ENCODE measurements at regions not wholly inside any gene's neighbourhood (a gene's known extent, or its start where the extent isn't known, plus 50 kb on each side); places are given as distances from the start of the nearest gene placed in this dataset.

- Histone ChIP-seq H3K23me2 (ENCODE audit: low read depth, low read length) (no peaks in the 10 kb centered on the region), H3K36me3 (ENCODE audit: control insufficient read depth in 2 of 4, insufficient read depth in 4 of 4, low read length in 3 of 4) (no peaks in the 10 kb centered on the region), H4K5ac (ENCODE audit: insufficient read length, low read depth, low read length) (no peak overlapping the region), H3K4me1 (replicated peaks in 1 of 4; ENCODE audit: control insufficient read depth in 3 of 4, insufficient read depth in 4 of 4, low read length in 3 of 4) (no peaks in the 10 kb centered on the region), H3K9ac (replicated peaks in 1 of 4; ENCODE audit: extremely low read depth in 1 of 4, low read depth in 3 of 4, low read length in 3 of 4) (no peak overlapping the region), H3K79me2 (ENCODE audit: control insufficient read depth in 1 of 2, insufficient read depth in 2 of 2, low read length in 2 of 2) (no peaks in the 10 kb centered on the region), H3K56ac (replicated peaks; ENCODE audit: insufficient read length, low read depth, low read length) (no peak overlapping the region), H4K8ac (ENCODE audit: extremely low read depth, insufficient read depth, low read length) (no peak overlapping the region), H4K91ac (replicated peaks; ENCODE audit: insufficient read length, low read length) (no peak overlapping the region), H3K18ac (ENCODE audit: extremely low read depth, low read length) (no peak overlapping the region), H3K23ac (ENCODE audit: insufficient read length) (no peak overlapping the region), H2BK20ac (ENCODE audit: low read length) (no peak overlapping the region), H2BK120ac (replicated peaks; ENCODE audit: low read depth, low read length) (no peak overlapping the region), H2AFZ (ENCODE audit: low read length) (peak overlapping the region; percentile 19; the same call in 1 of the 2 replicates), H3K4me3 (ENCODE audit: extremely low read depth in 1 of 4, insufficient read depth in 2 of 4, low read depth in 3 of 4, low read length in 4 of 4) (no peak overlapping the region), H3K27me3 (replicated peaks in 1 of 4; ENCODE audit: control insufficient read depth in 3 of 4, extremely low read depth in 1 of 4, insufficient read depth in 3 of 4, low read length in 3 of 4) (no peaks in the 10 kb centered on the region), H3K4me2 (ENCODE audit: insufficient read depth in 1 of 2, low read depth in 2 of 2, low read length in 2 of 2) (no peak overlapping the region), H2AK5ac (ENCODE audit: low read depth, low read length) (no peak overlapping the region), H2BK15ac (ENCODE audit: low read length) (no peak overlapping the region), H2BK12ac (ENCODE audit: low read depth, low read length) (no peak overlapping the region), H3K9me3 (ENCODE audit: insufficient read depth in 2 of 2, low read depth in 1 of 2, low read length in 1 of 2) (no peaks in the 10 kb centered on the region), H3K4ac (replicated peaks; ENCODE audit: insufficient read length, low read depth, low read length) (no peak overlapping the region), H2BK5ac (ENCODE audit: low read depth, low read length) (no peak overlapping the region), H3K79me1 (ENCODE audit: low read depth, low read length) (no peaks in the 10 kb centered on the region), H3K27ac (ENCODE audit: low read depth, low read length) (no peak overlapping the region), H3K14ac (ENCODE audit: insufficient read length) (no peak overlapping the region), H4K20me1 (replicated peaks in 1 of 2; ENCODE audit: control insufficient read depth in 1 of 2, insufficient read depth in 2 of 2, low read length in 2 of 2) (no peaks in the 10 kb centered on the region)
- CTCF ChIA-PET (ENCODE audit: partially characterized antibody), result no interaction called here
- FAIRE-seq, result no peak
- POLR2A ChIA-PET (ENCODE audit: partially characterized antibody), result no interaction called here
- no peak for DNase-seq (ENCODE audit: low read depth in 1 of 2, low spot score in 2 of 2)
- 93% methylated on average over 5 of the region's 5 CpGs; no CpG with 5 or more reads in 1 of the 2 experiments for WGBS, 2 experiments (ENCODE audit: extremely low coverage in 1 of 2, insufficient coverage in 1 of 2, insufficient read length in 1 of 2, insufficient replicate concordance in 2 of 2, low coverage in 1 of 2, low lambda C conversion rate in 2 of 2, missing lambda C conversion rate in 1 of 2)
- no peak for TF ChIP-seq SIN3A (conservative IDR thresholded peaks at IDR 0.05 in 1 of 2, IDR thresholded peaks at IDR 0.05 in 1 of 2; ENCODE audit: low read depth in 1 of 2, low read length in 2 of 2)
- TF ChIP-seq CBX8 (IDR thresholded peaks at IDR 0.05; ENCODE audit: borderline replicate concordance, low read depth, low read length), result no peak
- no peak for TF ChIP-seq HDAC2 (IDR thresholded peaks at IDR 0.05; ENCODE audit: borderline replicate concordance in 1 of 2, low read depth in 2 of 2, low read length in 2 of 2)
- no peak for TF ChIP-seq CREB1 (IDR thresholded peaks at IDR 0.05)
- TF ChIP-seq GTF2F1 (IDR thresholded peaks at IDR 0.05; ENCODE audit: borderline replicate concordance, low read depth, low read length), result no peak
- no peak for TF ChIP-seq CHD2 (IDR thresholded peaks at IDR 0.05; ENCODE audit: low read length)
- no peak for TF ChIP-seq TAF7 (optimal IDR thresholded peaks at IDR 0.05; ENCODE audit: borderline replicate concordance, low read depth, low read length)
- TF ChIP-seq NANOG (IDR thresholded peaks at IDR 0.05; ENCODE audit: insufficient read depth, low read depth, low read length, poor library complexity, severe bottlenecking), result no peak
- TF ChIP-seq RFX5 (IDR thresholded peaks at IDR 0.05; ENCODE audit: borderline replicate concordance, low read depth, low read length), result no peak
- no peak for TF ChIP-seq EP300 (IDR thresholded peaks at IDR 0.05; ENCODE audit: borderline replicate concordance in 1 of 2, low read depth in 2 of 2, low read length in 2 of 2)
- TF ChIP-seq BACH1 (IDR thresholded peaks at IDR 0.05; ENCODE audit: low read length), result no peak
- no peak for TF ChIP-seq TEAD4 (IDR thresholded peaks at IDR 0.05; ENCODE audit: low read depth, low read length)
- no peak for TF ChIP-seq RXRA (IDR thresholded peaks at IDR 0.05; ENCODE audit: insufficient read depth, low read depth, low read length)
- TF ChIP-seq FOSL1 (IDR thresholded peaks at IDR 0.05; ENCODE audit: insufficient read depth, low read depth, low read length), result no peak
Measured at GRCh38 chr4:111519683-111520082, 625.6 kb upstream of the FAM241A start.
